Right renal cortex interstitium (tissue), 3 donors: ENCODE measurements at regions not wholly inside any gene's neighbourhood (a gene's known extent, or its start where the extent isn't known, plus 50 kb on each side); places are given as distances from the start of the nearest gene placed in this dataset.

Experiments used
- DNase-seq, 3 donors: peaks; one replicate each; pipeline ENCODE4 v3.0.0-alpha.2; 2013; ENCODE audit warnings: low read depth in 3 of 3, low spot score in 2 of 3

DNA sequence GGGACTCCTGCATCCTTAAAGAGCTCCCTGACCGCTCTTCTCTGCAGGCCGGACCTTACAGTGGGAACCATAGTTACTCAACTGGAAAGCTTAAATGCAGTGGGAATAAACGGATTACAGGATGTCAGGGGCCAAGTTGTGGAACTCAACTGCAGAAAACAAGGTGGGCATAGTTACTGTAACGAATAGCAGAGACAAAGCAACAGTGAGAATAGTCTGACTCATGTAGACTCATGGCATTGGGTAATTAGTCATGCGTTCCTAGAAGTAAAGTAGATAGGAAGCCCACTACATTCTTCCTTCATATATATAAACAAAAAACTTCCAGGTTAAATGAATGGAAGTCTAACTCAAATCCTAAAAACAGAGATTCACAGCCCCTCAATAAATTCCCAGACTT is 95.5 kb upstream of the CHRNA7 start:
- DNase-seq = no peak

DNA sequence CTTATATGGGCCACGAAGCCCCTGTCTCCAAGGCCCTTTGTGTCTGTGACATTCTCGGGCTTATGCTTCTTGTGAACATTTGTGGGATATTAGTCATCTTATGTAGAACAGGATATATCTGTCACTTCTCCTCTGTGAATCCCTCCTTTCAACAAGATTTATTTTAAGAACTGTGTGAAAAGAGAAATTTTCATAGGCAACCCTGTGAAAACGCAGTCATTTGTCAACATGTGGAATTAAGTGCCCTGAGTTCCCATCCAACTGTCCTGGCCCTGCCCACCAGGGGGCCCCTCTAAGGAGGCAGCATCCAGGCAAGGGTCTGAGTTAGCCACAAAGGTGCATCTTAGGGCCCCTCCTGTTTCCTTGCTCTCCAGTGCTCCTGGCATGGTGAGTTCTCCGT is 76.8 kb upstream of the CHRNA7 start:
- no peak for DNase-seq

DNA sequence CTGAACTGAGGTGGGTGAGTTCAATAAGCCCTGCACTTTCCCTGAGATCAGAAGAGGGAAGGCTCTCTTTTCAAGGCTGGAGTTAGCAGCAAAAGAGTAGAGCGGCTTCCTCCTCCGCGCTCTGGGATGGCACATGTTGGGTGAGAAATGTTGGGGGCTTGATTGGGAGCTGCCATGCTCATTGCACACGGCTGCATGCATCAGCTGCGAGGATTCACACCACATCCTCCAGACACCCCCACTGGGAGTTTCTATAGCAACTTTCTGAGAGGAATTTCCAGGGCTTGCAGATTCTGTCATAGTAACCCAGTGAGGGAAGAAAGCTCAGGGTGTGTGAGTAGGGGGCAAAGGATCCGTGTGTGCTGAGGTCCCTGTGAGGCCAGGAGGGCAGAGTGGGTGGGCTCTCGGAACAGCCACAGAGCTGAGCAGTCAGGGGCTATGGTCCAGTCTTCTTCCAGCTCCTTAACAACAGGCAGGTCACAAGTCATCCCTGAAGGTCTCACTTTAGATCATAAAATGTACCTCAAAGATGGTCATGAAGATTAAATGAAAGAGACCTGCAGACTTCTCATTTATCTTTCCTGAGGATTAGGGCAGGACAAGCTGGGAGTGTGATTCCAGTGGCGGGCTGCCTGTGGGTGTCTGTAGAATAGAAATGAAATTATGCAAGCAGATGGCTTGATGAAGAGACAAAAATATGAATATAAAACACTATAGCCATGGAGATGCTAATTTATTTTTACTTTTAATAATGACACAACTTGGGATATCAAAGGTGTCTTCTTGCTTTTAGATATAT is 75.7 kb upstream of the CHRNA7 start:
- DNase-seq = no peak

DNA sequence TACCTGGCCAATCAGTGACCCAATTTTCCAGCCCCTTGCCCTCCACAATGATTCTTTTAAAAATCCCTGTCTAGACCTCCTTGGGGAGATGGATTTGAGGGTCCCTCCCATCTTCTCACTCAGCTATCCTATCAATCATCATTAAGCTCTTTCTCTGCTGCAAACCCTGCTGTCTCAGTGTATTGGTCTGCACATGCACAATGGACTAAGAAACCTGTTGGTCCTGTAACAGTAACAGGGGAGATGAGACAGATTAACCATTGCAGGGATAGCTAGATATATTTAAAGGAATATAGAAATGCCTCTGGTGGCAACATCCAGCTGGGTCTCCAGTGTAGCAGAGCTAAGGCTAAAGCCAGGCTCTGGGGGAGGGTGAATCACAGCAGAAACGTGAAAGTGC is 74.6 kb upstream of the CHRNA7 start:
- no peak for DNase-seq

DNA sequence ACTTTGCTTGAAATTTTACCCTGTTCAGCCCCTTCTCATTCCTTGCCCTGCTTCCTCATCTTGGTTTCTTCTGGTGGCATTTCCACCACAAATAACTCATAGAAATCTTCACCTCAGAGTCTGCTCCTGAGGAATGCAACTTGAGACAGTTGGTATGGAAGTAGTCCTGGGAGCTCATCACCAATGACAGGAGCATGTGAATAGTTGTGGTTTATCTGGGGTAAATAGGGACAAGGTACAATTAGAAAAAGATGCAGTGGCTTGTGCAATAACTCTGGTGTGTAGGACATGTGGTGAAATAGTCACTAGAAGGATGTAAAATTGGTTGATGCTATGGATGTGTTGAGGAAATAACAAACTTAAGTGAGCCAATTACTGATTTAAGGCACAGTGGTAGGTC is 72.7 kb upstream of the CHRNA7 start:
- no peak for DNase-seq

DNA sequence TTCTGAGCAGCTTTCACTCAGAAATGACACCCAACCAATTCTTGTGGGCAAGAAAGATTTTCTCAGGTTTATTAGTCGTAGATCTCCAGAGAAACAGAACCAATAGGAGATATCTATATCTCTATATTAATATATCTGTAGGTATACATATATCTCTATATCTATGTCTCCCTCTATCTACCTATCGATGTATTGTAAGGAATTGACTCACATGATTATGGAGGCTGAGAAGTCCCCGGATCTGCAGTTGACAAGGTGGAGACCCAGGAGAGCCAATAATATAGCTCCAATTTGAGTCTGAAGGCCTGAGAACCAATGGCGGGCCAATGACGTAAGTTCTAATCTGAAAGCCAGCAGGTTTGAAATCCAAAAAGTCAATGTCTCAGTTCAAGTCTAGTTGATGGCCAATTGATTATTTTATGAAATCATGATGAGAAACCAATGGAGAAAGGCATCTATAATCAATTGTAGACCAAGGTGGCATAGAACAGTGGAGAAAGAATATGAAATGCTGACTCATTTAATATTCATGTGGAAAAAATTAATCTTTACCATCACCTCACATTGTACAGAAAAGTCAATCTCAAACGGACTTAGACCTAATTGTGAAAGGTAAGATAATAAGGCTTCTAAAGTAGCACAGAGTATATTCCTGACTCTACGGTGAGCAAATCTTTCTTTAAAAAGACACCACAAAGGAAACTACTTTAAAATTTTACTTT is 65.6 kb upstream of the CHRNA7 start:
- DNase-seq = no peak

DNA sequence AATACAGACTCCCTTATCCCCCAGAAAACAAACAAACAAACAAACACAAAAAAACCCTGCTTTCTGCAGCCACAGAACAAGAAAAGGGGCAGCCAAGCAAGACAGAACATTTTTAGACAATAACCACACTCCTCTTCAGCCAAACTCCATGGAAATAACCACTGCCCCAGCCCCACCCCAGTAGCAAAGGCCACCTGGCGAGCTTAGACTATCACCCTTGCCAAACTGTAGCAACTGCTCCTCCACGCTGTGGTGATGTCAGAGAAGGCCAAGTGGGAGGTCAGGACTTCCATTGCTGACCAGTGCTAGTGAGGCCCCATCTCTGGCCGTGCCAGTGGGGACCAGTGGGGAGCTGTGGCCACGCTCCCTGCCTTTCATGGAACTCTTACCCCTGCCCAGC is 60.3 kb upstream of the CHRNA7 start:
- no peak for DNase-seq

DNA sequence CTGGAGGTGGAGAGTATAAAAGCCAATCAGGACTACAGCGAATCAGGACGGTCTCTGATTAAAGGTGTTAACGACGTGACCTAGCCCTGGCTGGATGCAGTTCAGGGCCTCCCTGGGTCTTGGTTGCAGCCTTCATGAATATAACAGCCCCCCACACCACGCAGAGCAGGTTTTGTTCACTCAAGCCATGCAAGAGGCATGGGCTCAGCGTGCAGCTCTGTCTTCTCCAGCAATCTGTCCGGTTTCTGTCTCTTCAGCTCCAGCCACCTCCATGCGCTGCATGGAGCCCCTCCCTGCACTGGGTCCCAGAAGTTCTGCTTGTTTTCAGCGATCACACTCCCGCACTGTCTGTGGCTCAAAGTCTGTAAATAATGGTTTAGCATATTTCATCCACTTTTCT is 57.1 kb upstream of the CHRNA7 start:
- DNase-seq = no peak

DNA sequence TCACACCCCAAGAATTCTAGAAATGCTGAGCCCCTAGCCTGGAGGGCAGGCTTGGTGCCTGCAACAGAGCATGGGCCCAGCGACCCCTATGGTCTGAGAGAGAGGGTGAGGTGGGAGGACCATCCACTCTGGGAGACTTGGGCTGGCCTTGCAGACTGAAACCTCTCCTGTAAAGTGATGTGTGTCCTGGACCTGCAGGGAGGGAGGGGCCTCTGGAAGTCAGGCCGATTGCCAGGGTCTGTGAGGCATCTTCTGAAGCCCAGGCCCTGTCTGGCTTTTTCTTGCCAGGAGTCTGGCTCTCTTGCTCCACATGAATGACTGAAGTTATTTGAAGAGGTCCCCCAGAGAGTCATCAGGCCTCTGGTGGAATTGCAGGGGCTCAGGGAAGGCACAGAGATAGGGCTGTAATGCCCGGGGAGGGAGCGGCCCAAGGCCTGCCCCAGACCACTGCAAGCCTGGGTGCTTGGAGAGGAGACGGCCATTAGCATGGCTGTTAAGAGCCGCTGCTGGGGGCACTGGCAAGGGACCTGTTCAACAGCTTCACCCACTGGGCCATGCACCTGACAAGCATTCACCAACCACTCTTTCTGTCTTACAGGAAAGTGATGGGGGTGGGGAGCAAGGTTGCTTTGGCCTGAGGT is 56.0 kb upstream of the CHRNA7 start:
- no peak for DNase-seq

DNA sequence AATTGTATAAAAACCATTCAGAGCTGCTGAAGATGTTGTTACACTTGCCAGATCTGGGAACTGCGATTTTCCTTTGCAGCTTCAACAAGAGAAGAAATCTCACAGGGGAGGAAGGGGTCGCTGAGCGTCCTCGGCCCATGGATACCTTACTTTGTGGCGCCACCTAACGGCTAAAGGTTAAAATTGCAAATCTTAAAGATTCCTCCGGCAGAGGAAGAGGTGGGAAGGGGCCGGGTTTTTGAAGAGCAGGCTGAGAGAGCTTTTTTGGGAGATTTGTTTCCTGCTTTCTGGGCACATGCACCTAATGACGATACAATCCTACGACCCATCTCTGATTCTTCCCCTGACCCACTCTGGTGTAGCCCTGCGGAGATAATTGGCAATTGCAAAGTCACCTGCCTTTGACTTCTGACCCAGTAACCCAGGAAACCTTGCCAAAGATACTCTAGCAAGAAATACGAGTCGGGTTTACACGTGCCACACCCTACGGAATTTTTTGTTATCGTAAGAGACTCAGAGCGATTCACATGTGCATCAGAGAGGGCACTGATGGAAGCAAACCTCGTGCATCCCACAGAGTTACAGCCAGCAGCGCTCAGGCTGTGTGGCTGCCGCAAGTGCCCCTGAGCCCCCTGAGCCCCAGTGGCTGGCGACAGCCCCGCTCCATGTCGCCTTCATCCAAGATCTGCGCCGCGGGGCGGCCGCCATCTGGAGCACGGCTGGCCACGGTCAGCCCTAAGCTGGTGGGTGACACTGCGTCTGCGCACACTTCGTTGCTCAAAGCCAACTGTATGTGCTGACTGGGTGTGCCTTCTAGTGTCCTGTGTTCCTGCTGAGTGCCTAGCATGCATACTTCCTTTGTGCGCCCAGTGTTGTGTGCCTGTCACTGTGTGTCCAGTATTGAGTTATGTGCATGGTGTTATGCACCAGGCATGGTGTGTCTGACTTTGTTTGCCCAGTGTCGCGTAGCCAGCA is 55.2 kb upstream of the CHRNA7 start:
- DNase-seq = peak in 2 of 3 donors; percentile 47 to 52

DNA sequence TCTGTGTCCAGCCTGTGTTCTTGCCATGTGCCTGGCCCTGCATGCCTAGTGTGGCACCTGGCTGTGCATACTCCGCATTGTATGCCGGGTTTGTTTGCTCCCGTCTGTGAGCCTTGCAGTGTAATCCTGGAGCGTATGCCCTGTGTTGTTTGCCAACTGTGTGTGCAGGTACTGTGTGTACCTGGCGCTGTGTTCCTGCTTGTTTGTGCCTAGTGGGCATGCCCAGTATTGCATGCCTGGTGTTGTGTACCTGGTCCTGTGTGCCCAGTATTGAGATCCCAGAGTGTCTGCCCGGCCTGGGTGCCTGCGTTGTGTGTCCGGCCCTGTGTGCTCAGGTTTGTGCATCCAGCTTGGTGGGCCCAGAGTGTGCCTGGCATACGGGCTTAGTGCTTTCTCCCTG is 54.5 kb upstream of the CHRNA7 start:
- no peak for DNase-seq

DNA sequence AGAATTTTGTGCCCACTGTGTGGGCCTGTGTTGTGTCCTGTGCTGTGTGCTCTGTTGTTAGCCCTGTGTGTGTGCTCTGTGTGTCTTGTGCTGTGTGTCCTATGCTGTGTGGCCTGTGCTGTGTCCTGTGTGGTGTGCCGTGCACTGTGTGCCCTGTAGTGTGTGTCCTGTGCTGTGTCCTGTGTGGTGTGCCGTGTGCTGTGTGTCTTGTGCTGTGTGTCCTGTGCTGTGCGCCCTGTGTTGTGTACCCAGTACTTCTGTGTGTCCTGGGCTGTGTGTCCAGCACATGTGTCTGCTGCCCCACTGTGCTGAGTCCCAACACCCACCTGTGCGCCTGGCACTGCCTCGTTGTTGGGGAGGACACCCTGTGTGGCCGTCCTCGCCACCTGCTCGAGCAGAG is 53.2 kb upstream of the CHRNA7 start:
- no peak for DNase-seq

DNA sequence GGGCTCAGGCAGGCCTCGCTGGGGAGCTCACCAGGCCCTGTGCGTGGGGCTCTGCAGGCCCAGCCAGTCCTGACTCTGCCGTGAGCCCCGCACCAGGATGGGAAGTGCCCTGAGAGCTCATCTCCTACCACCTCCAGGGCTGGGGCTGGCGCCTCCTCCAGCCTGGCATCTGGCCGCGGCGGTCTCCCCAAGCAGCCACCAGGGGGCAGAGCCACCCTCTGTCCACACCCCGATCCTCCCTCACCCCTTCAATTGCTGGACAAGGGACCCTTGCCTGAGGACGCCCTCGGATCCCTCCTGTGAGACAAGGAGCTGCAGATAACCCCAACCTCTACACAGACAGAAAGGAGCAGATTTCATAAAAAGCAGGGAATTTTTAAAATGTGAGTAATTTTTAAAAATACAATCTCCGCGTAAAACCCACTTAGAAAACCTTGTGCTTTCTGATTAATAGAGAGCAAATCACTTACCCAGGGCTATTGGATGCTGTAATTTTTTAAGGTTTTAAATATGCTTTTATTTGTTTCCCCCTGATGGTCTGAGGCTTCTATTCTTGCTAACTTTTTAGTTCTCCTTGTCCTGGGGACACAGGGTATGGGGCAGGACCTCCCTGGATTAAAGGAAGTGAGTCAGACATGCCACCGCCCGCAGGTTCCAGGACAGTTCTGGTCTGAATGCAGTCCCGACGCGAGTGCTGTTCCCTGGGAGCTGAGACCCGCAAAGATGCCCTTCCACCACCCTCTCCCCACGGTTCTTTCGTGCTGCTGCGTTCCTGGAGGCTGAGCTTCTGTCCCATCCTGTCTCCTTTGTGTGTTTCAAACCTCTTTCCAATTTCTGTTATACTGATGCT is 52.3 kb upstream of the CHRNA7 start:
- DNase-seq = peak in 2 of 3 donors; percentile 23 to 36
